C4-2B (cell line): ENCODE measurements at regions not wholly inside any gene's neighbourhood (a gene's known extent, or its start where the extent isn't known, plus 50 kb on each side); places are given as distances from the start of the nearest gene placed in this dataset.
"Not testable (repeated sequence)": the region's sequence is repeated elsewhere in the genome, so short reads cannot be mapped to it uniquely, and the experiment has no call there.

Experiments used
- CTCF ChIP-seq: fragments of 450-650 bp; conservative IDR thresholded peaks from 2 replicates; pipeline ENCODE4 v1.5.1; 2017; ENCODE audit warnings: mild to moderate bottlenecking
- ZFX ChIP-seq: fragments of 450-650 bp; IDR thresholded peaks from 2 replicates; pipeline ENCODE4 v1.6.1; 2017

DNA sequence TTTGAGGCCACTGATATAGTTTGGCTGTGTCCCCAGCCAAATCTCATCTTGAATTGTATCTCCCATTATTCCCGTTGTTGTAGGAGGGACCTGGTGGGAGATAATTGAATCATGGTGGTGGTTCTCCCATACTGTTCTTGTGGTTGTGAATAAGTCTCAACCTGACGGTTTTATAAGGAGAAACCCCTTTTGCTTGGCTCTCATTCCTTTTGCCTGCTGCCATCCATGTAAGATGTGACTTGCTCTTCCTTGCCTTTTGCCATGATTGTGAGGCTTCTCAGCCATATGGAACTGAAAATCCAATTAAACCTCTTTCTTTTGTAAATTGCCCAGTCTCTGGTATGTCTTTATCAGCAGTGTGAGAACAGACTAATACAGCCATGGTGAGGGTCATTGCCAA lies 431.6 kb upstream of the ID2 start:
- TF ChIP-seq CTCF, ZFX: not testable (repeated sequence)
